RWPE1 (cell line): ENCODE measurements at regions not wholly inside any gene's neighbourhood (a gene's known extent, or its start where the extent isn't known, plus 50 kb on each side); places are given as distances from the start of the nearest gene placed in this dataset.
"Not testable (repeated sequence)": the region's sequence is repeated elsewhere in the genome, so short reads cannot be mapped to it uniquely, and the experiment has no call there.

Experiments
- CTCF ChIA-PET: fragments of 350-600 bp; sonication (Branson Sonifier 250); formaldehyde crosslinking; extraction: SDS; loops from one replicate; lab custom pipeline; 2021; lab: Yijun Ruan, JAX
- POLR2A ChIA-PET: fragments of 400-600 bp; formaldehyde crosslinking; extraction: SDS; loops from one replicate; lab custom pipeline; 2020; ENCODE audit warnings: antibody characterized with exemption; ENCODE audit not compliant: low non-redundant PET; lab: Yijun Ruan, JAX
- DNase-seq: peaks from one replicate; pipeline ENCODE4 v3.0.0; 2012; ENCODE audit warnings: low spot score
- H3K27ac ChIP-seq: fragments of 450-650 bp; 2 replicates; pipeline ENCODE4 v1.5.1; 2017
- CTCF ChIP-seq: fragments of 450-650 bp; conservative IDR thresholded peaks from 2 replicates; pipeline ENCODE4 v1.5.1; 2017; ENCODE audit warnings: low read depth, mild to moderate bottlenecking

- CTCF ChIA-PET, result no interaction called here
These were observed 249.4 kb downstream of the HNRNPD start for GRCh38 chr4:82124365-82124764.

DNA sequence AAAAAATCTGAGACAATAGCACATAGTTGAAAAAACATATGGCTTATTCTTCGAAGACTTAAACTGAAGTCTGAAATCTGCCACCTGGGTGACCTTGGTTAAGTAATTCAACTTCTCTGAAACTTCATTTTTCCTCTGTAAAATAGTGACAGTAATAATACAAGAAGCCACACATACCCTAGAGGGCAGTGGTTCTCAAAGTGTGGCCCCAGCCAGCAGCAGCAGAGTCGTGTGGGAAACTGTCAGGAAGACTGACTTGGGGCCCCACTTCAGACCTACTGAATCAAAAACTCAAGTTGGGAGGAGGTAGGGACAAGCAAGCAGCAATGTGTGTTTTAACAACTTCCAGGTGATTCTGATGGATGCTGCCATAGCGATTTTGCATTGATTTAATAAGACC is 249.9 kb downstream of the HNRNPD start:
- no peak for DNase-seq
- no peak for TF ChIP-seq CTCF
- H3K27ac ChIP-seq, result no peak overlapping the region
- CTCF ChIA-PET, result no interaction called here
- POLR2A ChIA-PET, result no interaction called here

More at GRCh38 chr4:82124365-82124764, 249.4 kb downstream of the HNRNPD start:
- TF ChIP-seq CTCF, result no peak
- H3K27ac ChIP-seq, result no peak overlapping the region
- DNase-seq, result no peak
- POLR2A ChIA-PET, result no interaction called here

GRCh38 chr4:82115183-82115582 is 258.6 kb downstream of the HNRNPD start:
- H3K27ac ChIP-seq, CTCF ChIA-PET, POLR2A ChIA-PET, DNase-seq: not testable (repeated sequence)

- no peak overlapping the region for H3K27ac ChIP-seq
- DNase-seq, result no peak
- POLR2A ChIA-PET, result no interaction called here
- CTCF ChIA-PET, result no interaction called here
- no peak for TF ChIP-seq CTCF
These were observed 265.3 kb downstream of the HNRNPD start for GRCh38 chr4:82108506-82108905.

DNA sequence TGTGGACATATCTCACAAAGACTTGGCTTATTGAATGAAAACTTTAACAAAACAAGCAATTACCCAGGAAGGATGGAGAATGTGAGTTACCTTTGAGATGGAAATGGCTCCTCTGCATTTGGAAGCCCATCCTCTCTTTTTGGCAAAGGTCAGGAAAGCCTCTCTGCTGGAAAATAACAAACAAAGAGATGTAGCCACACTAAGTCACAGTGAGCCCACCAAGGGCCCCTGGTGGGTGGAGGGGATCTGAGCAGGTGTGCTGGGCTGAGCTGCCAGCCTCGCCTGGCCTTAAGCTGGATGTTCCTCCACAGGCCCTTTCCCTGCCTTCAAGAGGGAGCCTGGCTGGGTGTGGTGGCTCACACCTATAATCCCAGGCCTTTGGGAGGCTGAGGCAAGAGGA is 269.2 kb downstream of the HNRNPD start:
- H3K27ac ChIP-seq, result no peak overlapping the region
- ChIA-PET CTCF (no interaction called here), POLR2A (no interaction called here)
- no peak for TF ChIP-seq CTCF
- DNase-seq, result no peak

DNA sequence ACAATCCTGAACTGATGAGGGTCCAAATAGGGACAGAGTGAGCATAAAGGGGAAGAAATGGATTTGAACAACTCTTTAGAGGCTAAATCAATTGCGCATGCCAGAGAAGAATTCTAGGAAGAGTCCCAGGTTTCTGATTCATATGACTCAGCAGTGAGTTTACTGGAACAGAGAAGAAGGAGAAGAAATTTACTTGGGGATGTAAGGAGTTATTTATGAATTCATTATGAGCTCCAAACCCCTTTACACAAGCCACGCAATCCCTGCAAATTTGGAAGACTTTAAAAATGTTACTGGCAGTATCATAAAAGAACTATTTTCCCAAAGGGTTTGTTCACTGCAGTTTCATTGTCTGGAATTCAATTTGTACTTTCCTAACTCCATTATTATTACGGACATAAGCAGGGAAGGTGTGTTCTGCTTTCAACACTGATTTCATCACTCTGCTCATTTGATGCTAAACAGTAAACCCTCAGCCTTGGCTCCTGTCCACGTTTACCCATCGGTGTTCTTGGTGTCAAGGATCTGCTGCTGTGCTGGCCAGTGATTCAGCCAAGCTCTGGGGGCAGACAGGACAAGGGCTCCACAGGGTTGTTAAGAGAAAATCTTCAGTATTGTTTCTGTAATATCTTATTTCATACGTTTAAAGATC is 273.7 kb downstream of the HNRNPD start:
- no peak overlapping the region for H3K27ac ChIP-seq
- TF ChIP-seq CTCF, result no peak
- ChIA-PET CTCF (interaction anchor here (0.6 kb wide), 1 partner anchor 474 kb away, joined by 3 read pairs; no protein-coding TSS in a partner anchor), POLR2A (no interaction called here)
- DNase-seq, result no peak

GRCh38 chr4:82097504-82097903 is 276.3 kb downstream of the HNRNPD start:
- H3K27ac ChIP-seq, result no peak overlapping the region
- POLR2A ChIA-PET, result no interaction called here
- CTCF ChIA-PET, result no interaction called here
- TF ChIP-seq CTCF, result no peak
- no peak for DNase-seq
